ENCODE measurements at regions not wholly inside any gene's neighbourhood (a gene's known extent, or its start where the extent isn't known, plus 50 kb on each side); places are given as distances from the start of the nearest gene placed in this dataset.

DNA sequence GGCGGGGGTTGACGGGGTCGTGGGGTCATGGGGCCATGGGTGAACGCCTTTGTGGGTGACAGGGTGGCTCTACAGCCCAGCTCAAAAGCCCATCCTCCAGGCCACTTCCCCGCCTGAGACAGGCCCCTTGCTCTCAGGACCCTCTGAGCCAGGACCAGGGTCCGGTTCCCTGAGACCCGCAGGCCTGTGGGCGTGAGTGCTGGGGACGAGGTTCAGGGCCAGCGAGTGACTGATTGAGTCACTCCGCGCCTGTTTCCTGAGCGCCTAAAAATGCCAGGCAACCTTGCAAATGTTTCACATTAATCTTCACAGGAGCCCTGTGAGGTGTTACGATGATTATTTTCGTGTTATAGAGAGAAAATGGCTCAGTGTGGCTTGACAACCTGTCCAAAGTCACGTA lies 97.8 kb downstream of the ZNF674 start:
- Histone ChIP-seq H3K9me1 (ENCODE audit: control insufficient read depth, extremely low read depth, insufficient read depth, low read length) (no peaks in the 10 kb centered on the region), H3K27ac (ENCODE audit: control insufficient read depth, insufficient read depth, low read length) (peak overlapping the region; percentile 65), H3K79me2 (ENCODE audit: control insufficient read depth, insufficient read depth, low read length) (peaks cover 4% of the 10 kb centered on the region), H2AFZ (ENCODE audit: control insufficient read depth, low read length) (peak overlapping the region; percentile 13), H3K9me3 (ENCODE audit: control insufficient read depth, low read depth, low read length) (no peaks in the 10 kb centered on the region), H3K27me3 (ENCODE audit: control insufficient read depth, extremely low read depth, insufficient read depth, low read length) (no peaks in the 10 kb centered on the region), H3K4me3 (ENCODE audit: control insufficient read depth in 2 of 3, extremely low read depth in 1 of 3, insufficient read depth in 2 of 3, low read depth in 1 of 3, low read length in 3 of 3) (peak overlapping the region; percentile 49 to 77 (median 68)), H3K9ac (ENCODE audit: control insufficient read depth, extremely low read depth, insufficient read depth, low read length) (peak overlapping the region; percentile 83), H4K20me1 (ENCODE audit: control insufficient read depth, extremely low read depth, insufficient read depth, low read length) (no peaks in the 10 kb centered on the region), H3K36me3 (ENCODE audit: control insufficient read depth in 2 of 2, extremely low read depth in 1 of 2, insufficient read depth in 2 of 2, low read length in 2 of 2) (peaks cover 0 to 3% of the 10 kb centered on the region in 2 experiments), H3K4me2 (ENCODE audit: control insufficient read depth, extremely low read depth, insufficient read depth, low read depth, low read length) (peak overlapping the region; percentile 81), H3K4me1 (ENCODE audit: control insufficient read depth, extremely low read depth, insufficient read depth, low read length) (peaks cover 5% of the 10 kb centered on the region)
- no peak for DNase-seq (ENCODE audit: low read depth, low spot score)
- TF ChIP-seq, protein P1, sequence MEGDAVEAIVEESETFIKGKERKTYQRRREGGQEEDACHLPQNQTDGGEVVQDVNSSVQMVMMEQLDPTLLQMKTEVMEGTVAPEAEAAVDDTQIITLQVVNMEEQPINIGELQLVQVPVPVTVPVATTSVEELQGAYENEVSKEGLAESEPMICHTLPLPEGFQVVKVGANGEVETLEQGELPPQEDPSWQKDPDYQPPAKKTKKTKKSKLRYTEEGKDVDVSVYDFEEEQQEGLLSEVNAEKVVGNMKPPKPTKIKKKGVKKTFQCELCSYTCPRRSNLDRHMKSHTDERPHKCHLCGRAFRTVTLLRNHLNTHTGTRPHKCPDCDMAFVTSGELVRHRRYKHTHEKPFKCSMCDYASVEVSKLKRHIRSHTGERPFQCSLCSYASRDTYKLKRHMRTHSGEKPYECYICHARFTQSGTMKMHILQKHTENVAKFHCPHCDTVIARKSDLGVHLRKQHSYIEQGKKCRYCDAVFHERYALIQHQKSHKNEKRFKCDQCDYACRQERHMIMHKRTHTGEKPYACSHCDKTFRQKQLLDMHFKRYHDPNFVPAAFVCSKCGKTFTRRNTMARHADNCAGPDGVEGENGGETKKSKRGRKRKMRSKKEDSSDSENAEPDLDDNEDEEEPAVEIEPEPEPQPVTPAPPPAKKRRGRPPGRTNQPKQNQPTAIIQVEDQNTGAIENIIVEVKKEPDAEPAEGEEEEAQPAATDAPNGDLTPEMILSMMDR (optimal IDR thresholded peaks at IDR 0.05 in 1 of 3, IDR thresholded peaks at IDR 0.05 in 1 of 3, conservative IDR thresholded peaks at IDR 0.05 in 1 of 3; ENCODE audit: extremely low read depth in 1 of 3, insufficient read depth in 2 of 3, low read length in 3 of 3): no peak
- no peak for TF ChIP-seq EZH2 (IDR thresholded peaks at IDR 0.05; ENCODE audit: low read length)
- no peak for FAIRE-seq
- dilution Hi-C loops (cut with MboI; ENCODE audit: extremely low pct_ligation_motif_present, low sequenced_read_pairs): no loop called here

DNA sequence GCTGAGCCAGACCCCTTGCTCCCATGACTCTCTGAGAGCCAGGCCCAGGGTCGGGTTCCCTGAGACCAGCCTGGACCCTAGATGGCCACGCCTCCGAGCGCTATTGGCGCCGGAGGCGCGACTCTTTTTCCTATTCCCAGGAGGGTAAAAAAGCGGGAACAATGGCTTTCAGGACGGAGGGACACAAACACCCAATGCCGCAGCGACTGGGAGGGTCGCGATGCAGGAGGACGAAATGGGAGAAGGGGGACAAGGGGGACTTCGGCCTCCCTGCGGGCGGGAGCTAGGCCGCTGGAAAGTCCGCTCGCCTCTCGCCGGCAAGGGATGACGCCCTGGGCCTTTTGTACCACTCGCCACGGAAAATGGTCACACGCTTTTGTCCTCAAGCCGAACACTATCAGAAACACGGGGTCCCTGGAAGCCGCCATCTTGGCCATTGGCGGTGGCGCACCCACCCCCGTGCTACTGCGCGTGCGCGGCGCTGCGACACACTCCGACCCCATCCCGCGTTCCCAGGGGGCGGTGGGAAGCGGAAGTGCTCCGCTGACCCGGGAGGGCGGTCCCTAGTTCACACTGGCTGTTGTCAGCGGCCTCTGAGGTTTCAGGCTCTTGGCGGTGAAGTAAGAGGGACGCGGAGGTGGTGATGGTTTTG lies 98.4 kb downstream of the ZNF674 start:
- Histone ChIP-seq H3K27me3 (ENCODE audit: control insufficient read depth, extremely low read depth, insufficient read depth, low read length) (no peaks in the 10 kb centered on the region), H2AFZ (ENCODE audit: control insufficient read depth, low read length) (peak overlapping the region; percentile 86), H3K9me1 (ENCODE audit: control insufficient read depth, extremely low read depth, insufficient read depth, low read length) (no peaks in the 10 kb centered on the region), H3K27ac (ENCODE audit: control insufficient read depth, insufficient read depth, low read length) (peak overlapping the region; percentile 70), H3K9me3 (ENCODE audit: control insufficient read depth, low read depth, low read length) (no peaks in the 10 kb centered on the region), H3K9ac (ENCODE audit: control insufficient read depth, extremely low read depth, insufficient read depth, low read length) (peak overlapping the region; percentile 83), H4K20me1 (ENCODE audit: control insufficient read depth, extremely low read depth, insufficient read depth, low read length) (no peaks in the 10 kb centered on the region), H3K4me1 (ENCODE audit: control insufficient read depth, extremely low read depth, insufficient read depth, low read length) (peaks cover 5% of the 10 kb centered on the region), H3K4me3 (ENCODE audit: control insufficient read depth in 2 of 3, extremely low read depth in 1 of 3, insufficient read depth in 2 of 3, low read depth in 1 of 3, low read length in 3 of 3) (peak overlapping the region; percentile 49 to 77 (median 68)), H3K79me2 (ENCODE audit: control insufficient read depth, insufficient read depth, low read length) (peaks cover 4% of the 10 kb centered on the region), H3K36me3 (ENCODE audit: control insufficient read depth in 2 of 2, extremely low read depth in 1 of 2, insufficient read depth in 2 of 2, low read length in 2 of 2) (peaks cover 0 to 3% of the 10 kb centered on the region in 2 experiments), H3K4me2 (ENCODE audit: control insufficient read depth, extremely low read depth, insufficient read depth, low read depth, low read length) (peak overlapping the region; percentile 77)
- dilution Hi-C loops (cut with MboI; ENCODE audit: extremely low pct_ligation_motif_present, low sequenced_read_pairs): no loop called here
- DNase-seq (ENCODE audit: low read depth, low spot score): peak; percentile 1
- no peak for FAIRE-seq
- TF ChIP-seq, protein P1 (optimal IDR thresholded peaks at IDR 0.05 in 1 of 3, IDR thresholded peaks at IDR 0.05 in 1 of 3, conservative IDR thresholded peaks at IDR 0.05 in 1 of 3; ENCODE audit: extremely low read depth in 1 of 3, insufficient read depth in 2 of 3, low read length in 3 of 3): no peak
- TF ChIP-seq EZH2 (IDR thresholded peaks at IDR 0.05; ENCODE audit: low read length): no peak
